Smooth muscle cell (in vitro differentiated cells): ENCODE measurements at regions not wholly inside any gene's neighbourhood (a gene's known extent, or its start where the extent isn't known, plus 50 kb on each side); places are given as distances from the start of the nearest gene placed in this dataset.

Source experiments
- DNase-seq: peaks from one replicate; lab custom pipeline; 2025; ENCODE audit not compliant: unreplicated experiment; lab: John Stamatoyannopoulos, UW
- H2AFZ ChIP-seq: fragments of 200-600 bp; sonication (generic); 2 replicates; pipeline ENCODE4 v1.6.0; 2016; ENCODE audit warnings: antibody characterized with exemption, low read depth, mild to moderate bottlenecking
- H3F3A ChIP-seq: fragments of 200-600 bp; sonication (generic); 2 replicates; pipeline ENCODE4 v1.6.0; 2017; ENCODE audit warnings: antibody characterized with exemption, low read depth
- H3K27ac ChIP-seq: fragments of 200-600 bp; sonication (generic); 2 replicates; pipeline ENCODE4 v1.5.1; 2016; ENCODE audit warnings: low read depth, mild to moderate bottlenecking
- H3K27me3 ChIP-seq: fragments of 200-600 bp; sonication (generic); 2 replicates; pipeline ENCODE4 v1.6.1; 2016; ENCODE audit warnings: low read depth, mild to moderate bottlenecking
- H3K36me3 ChIP-seq: fragments of 200-600 bp; sonication (generic); 2 replicates; pipeline ENCODE4 v1.5.1; 2016; ENCODE audit warnings: low read depth
- H3K4me1 ChIP-seq: fragments of 200-600 bp; sonication (generic); 2 replicates; pipeline ENCODE4 v1.5.1; 2016; ENCODE audit warnings: low read depth
- H3K4me2 ChIP-seq: fragments of 200-600 bp; sonication (generic); 2 replicates; pipeline ENCODE4 v1.6.0; 2016; ENCODE audit warnings: mild to moderate bottlenecking
- H3K4me3 ChIP-seq: fragments of 200-600 bp; sonication (generic); 2 replicates; pipeline ENCODE4 v1.5.1; 2016; ENCODE audit warnings: mild to moderate bottlenecking
- H3K79me2 ChIP-seq: fragments of 200-600 bp; sonication (generic); 2 replicates; pipeline ENCODE4 v1.6.0; 2016; ENCODE audit warnings: low read depth, mild to moderate bottlenecking
- H3K9ac ChIP-seq: fragments of 200-600 bp; sonication (generic); 2 replicates; pipeline ENCODE4 v1.6.0; 2016; ENCODE audit warnings: low read depth
- H3K9me3 ChIP-seq: fragments of 200-600 bp; sonication (generic); replicated peaks from 2 replicates; pipeline ENCODE4 v1.5.1; 2016; ENCODE audit warnings: low read depth
- H4K20me1 ChIP-seq: fragments of 200-600 bp; sonication (generic); 2 replicates; pipeline ENCODE4 v1.6.0; 2016; ENCODE audit warnings: low read depth
- WGBS: methylation state at CpG from one replicate; pipeline ENCODE4 v1.1.7; 2016; ENCODE audit warnings: low lambda C conversion rate; 5-methylcytosine and 5-hydroxymethylcytosine counted together
- TF ChIP-seq, protein P1 (sequence below): fragments of 200-600 bp; sonication (generic); IDR thresholded peaks from 2 replicates; pipeline ENCODE4 v1.5.1; 2017; ENCODE audit warnings: borderline replicate concordance, mild to moderate bottlenecking, antibody characterized with exemption; ENCODE audit not compliant: insufficient read depth, poor library complexity, severe bottlenecking

DNA sequence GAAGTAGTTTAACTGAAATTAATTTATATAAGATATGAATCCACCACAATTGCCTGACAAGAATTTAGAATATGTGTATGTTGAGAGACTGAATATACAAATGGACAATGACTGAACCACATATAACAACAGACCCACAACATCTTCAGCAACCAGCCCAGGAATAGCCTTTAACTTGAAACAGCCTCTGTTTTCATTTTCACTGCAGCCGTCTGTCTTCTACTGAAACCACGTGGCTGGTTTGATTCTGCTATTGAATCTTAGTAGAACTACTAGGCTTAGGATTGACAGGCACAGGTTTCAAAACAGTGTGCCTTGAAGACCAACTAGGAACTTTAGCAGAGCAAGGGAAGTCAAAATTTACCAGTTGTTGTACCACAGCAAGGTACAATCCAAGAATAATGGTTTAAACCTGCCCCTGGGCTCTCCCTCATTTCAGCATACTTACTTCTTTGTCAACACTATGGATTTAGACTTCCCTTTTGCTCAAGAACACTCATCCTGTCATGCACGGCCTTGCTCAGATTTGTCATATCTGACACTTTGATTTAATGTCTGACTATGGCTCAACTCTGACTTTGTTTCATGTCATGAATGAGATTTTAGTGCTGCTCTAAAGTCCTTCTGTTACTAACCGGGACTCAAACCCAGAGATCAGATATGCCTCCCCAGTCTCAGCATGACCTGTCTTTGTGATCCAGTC, 355.0 kb downstream of the KIF2B start:
- no peak overlapping the region for H3K27ac ChIP-seq
- no peaks in the 10 kb centered on the region for H3K27me3 ChIP-seq
- TF ChIP-seq, protein P1, sequence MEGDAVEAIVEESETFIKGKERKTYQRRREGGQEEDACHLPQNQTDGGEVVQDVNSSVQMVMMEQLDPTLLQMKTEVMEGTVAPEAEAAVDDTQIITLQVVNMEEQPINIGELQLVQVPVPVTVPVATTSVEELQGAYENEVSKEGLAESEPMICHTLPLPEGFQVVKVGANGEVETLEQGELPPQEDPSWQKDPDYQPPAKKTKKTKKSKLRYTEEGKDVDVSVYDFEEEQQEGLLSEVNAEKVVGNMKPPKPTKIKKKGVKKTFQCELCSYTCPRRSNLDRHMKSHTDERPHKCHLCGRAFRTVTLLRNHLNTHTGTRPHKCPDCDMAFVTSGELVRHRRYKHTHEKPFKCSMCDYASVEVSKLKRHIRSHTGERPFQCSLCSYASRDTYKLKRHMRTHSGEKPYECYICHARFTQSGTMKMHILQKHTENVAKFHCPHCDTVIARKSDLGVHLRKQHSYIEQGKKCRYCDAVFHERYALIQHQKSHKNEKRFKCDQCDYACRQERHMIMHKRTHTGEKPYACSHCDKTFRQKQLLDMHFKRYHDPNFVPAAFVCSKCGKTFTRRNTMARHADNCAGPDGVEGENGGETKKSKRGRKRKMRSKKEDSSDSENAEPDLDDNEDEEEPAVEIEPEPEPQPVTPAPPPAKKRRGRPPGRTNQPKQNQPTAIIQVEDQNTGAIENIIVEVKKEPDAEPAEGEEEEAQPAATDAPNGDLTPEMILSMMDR: no peak
- no peaks in the 10 kb centered on the region for H3K36me3 ChIP-seq
- no peaks in the 10 kb centered on the region for H3K4me1 ChIP-seq
- H3F3A ChIP-seq: no peaks in the 10 kb centered on the region
- no peaks in the 10 kb centered on the region for H3K79me2 ChIP-seq
- no peak for DNase-seq
- no peaks in the 10 kb centered on the region for H3K9me3 ChIP-seq
- no peak overlapping the region for H3K9ac ChIP-seq
- no peak overlapping the region for H3K4me3 ChIP-seq
- no peak overlapping the region for H3K4me2 ChIP-seq
- 79% methylated on average over 4 of the region's 4 CpGs for whole genome bisulfite sequencing
- no peaks in the 10 kb centered on the region for H4K20me1 ChIP-seq
- no peak overlapping the region for H2AFZ ChIP-seq

DNA sequence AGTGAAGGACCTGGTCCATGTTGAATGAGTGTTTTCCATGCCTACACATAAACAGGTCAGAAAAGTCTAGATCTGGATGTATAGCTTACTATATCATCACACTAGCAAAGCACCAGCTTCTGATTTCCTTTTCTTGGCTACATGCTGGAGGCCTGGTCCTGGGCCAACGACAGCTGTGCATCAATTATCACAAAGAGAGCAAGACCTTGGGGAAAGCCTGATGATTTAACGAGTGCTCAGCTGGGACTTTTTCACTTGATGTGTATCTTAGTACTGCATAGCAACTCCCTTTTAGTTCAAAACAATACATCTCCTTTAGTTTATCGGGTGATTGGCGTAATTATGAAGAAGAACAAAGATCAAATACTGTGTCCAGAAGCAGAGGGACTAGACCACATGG, 358.2 kb downstream of the KIF2B start:
- no peaks in the 10 kb centered on the region for H3K27me3 ChIP-seq
- no peak overlapping the region for H2AFZ ChIP-seq
- H3K4me2 ChIP-seq: no peak overlapping the region
- no peaks in the 10 kb centered on the region for H3K9me3 ChIP-seq
- H3F3A ChIP-seq: no peaks in the 10 kb centered on the region
- H3K36me3 ChIP-seq: no peaks in the 10 kb centered on the region
- H3K4me1 ChIP-seq: no peaks in the 10 kb centered on the region
- 85% methylated on average over 4 of the region's 4 CpGs for WGBS
- TF ChIP-seq, protein P1: no peak
- no peak overlapping the region for H3K27ac ChIP-seq
- no peak overlapping the region for H3K4me3 ChIP-seq
- no peaks in the 10 kb centered on the region for H4K20me1 ChIP-seq
- no peaks in the 10 kb centered on the region for H3K79me2 ChIP-seq
- H3K9ac ChIP-seq: no peak overlapping the region
- no peak for DNase-seq

DNA sequence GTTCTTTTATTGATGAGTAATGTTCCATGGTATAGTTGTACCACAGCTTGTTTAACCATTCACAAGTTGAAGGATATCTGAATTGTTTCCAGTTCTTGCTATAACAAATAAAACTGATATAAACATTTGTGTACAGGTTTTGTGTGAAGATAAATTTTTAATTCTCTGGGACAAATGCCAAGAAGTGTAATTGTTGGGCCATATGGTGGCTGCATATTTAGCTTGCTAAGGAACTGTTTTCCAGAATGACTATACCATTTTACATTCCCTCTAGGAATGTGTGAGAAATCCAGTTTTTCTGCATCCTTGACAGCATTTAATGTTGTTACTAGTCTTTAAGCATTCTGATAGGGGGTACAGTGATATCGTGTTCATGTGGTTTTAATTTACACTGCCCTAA, 368.5 kb downstream of the KIF2B start:
- no peaks in the 10 kb centered on the region for H3F3A ChIP-seq
- H3K4me1 ChIP-seq: no peaks in the 10 kb centered on the region
- 91% methylated on average over 1 of the region's 1 CpG for WGBS
- H3K9ac ChIP-seq: no peak overlapping the region
- no peak overlapping the region for H2AFZ ChIP-seq
- TF ChIP-seq, protein P1: no peak
- H3K79me2 ChIP-seq: no peaks in the 10 kb centered on the region
- H3K27me3 ChIP-seq: no peaks in the 10 kb centered on the region
- H3K36me3 ChIP-seq: no peaks in the 10 kb centered on the region
- H3K4me2 ChIP-seq: no peak overlapping the region
- no peak overlapping the region for H3K27ac ChIP-seq
- no peak overlapping the region for H3K4me3 ChIP-seq
- no peaks in the 10 kb centered on the region for H4K20me1 ChIP-seq
- H3K9me3 ChIP-seq: no peaks in the 10 kb centered on the region
- DNase-seq: no peak

DNA sequence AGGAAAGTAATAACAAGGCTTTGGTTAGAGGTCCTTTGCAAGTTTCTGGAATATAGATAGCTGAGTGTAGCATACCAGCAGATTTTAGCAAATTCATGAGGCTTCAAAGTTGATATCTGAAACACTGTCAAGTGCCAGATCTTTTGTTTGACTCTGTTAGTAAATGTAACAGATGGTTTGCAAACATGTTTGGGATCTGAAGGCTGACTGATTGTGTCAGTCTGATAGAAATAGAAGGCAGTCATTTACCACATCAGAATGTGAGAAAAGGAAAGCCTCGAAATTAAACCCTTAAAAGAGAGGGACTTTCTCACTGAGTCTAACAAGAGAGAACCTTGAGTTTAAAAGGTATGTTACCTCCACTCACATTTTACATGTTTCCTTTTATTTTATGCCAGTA, 371.5 kb downstream of the KIF2B start:
- no peaks in the 10 kb centered on the region for H3K9me3 ChIP-seq
- H2AFZ ChIP-seq: no peak overlapping the region
- H3K36me3 ChIP-seq: no peaks in the 10 kb centered on the region
- H3K27me3 ChIP-seq: no peaks in the 10 kb centered on the region
- no peak for DNase-seq
- no peaks in the 10 kb centered on the region for H3F3A ChIP-seq
- TF ChIP-seq, protein P1: no peak
- H3K4me1 ChIP-seq: no peaks in the 10 kb centered on the region
- H4K20me1 ChIP-seq: no peaks in the 10 kb centered on the region
- H3K79me2 ChIP-seq: no peaks in the 10 kb centered on the region
- no peak overlapping the region for H3K9ac ChIP-seq
- 70% methylated on average over 1 of the region's 1 CpG for WGBS
- H3K27ac ChIP-seq: no peak overlapping the region
- no peak overlapping the region for H3K4me3 ChIP-seq
- no peak overlapping the region for H3K4me2 ChIP-seq
